NCI-H2196 treated with DMSO at 0.1 percent for 48 hours (cell line): ENCODE measurements at regions not wholly inside any gene's neighbourhood (a gene's known extent, or its start where the extent isn't known, plus 50 kb on each side); places are given as distances from the start of the nearest gene placed in this dataset.

Experiments
- DNase-seq: peaks from one replicate; lab custom pipeline; 2025; ENCODE audit not compliant: unreplicated experiment; lab: John Stamatoyannopoulos, UW

- no peak for DNase-seq
Observed at GRCh38 chr5:44868541-44868940, 59.8 kb downstream of the MRPS30 start.

DNA sequence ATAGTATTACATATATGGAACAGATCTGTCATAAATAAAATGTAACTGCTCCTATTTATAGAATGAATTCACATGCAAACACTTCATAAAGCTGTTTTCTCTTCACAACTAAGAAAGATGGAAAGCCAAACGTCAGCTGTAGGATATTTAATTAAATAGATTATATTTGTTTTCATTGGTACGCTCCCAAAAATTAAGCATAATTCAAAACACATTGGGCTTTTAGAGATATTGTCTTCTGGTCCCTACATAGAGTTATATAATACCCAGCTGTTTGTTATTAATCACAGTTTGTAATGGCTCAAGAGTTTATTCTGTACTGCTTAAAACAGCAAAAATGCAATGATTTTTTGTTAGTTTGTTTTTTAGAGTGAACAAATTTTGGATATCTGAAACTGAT lies 61.2 kb downstream of the MRPS30 start:
- DNase-seq, result no peak

GRCh38 chr5:44870430-44870829 lies 61.7 kb downstream of the MRPS30 start:
- no peak for DNase-seq

- DNase-seq, result no peak
Observed at GRCh38 chr5:44871401-44871800, 62.7 kb downstream of the MRPS30 start.

DNA sequence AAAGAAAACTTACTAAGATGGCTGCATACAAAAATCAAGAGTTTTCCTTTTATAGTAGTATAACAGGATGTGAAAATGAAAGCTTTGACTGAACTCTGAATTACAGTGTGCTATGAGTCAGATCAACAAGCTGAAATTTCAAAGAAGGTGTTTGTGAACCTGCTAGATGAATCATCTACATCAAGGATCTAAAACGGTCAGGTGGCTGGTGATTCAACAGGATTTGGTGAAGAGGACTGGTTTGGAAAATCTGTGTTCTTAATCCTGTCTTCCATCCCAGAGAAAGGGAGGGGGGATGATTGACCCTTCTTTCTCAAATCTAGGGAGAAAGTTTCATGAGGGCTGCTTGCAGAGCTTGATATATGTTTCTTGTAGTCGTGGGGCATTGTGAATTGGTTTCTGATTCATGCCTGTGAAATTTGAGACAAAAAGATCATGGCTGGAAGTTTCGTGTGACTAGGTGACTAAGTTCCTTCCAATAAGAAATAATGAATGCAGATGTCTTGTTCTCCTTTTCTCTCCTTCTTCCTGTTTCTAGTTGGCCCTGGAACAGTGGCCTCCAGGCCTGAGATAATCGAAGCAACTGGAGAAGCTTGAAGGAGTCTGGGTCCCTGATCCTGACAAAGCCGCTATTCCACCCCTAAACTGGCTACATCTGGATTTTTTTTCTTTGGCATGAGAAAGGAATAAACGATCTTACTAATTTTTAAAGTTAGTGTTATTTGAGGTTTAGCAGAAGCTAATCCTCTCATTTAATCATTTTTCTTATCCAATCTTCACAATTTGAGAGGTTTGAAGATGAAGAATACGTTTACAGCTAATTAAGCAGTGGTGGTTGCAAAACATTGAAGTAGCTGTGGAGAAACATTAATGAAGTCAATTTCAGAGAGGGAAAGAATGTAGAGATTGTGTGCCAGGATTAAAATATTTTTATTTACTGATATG lies 67.2 kb downstream of the MRPS30 start:
- no peak for DNase-seq

GRCh38 chr5:44881266-44881665 lies 72.5 kb downstream of the MRPS30 start:
- DNase-seq, result no peak

DNA sequence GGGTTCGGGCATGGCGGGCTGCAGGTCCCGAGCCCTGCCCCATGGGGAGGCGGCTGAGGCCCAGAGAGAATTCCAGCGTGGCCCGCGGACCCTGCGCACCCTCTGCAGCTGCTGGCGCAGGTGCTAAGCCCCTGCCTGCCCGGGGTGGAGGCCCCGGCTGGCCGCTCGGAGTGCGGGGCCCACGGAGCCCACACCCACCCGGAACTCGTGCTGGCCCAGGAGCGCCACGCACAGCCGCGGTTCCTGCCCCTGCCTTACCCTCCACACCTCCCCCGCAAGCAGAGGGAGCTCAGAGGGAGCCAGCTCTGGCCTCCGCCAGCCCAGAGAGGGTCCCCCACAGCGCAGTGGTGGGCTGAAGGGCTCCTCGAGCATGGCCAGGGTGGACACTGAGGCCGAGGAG lies 75.3 kb downstream of the MRPS30 start:
- DNase-seq, result no peak

DNA sequence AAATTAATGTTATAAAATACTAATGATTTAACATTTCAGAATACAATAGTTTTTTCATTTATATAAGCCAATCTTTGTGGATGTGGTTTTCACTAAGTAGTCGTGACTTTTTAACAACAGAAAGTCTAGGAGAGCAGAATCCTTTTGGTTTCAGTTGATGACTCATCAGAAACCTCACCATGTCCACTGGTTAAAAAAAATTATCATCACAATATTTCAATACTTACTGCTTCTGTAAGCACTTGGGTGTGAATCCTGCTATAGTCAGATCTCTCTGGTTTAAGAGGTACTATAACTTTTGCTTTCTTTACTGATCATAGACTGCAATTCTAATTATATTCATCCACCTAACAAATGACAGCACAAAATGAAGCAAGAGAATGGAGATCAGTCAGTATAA lies 77.2 kb downstream of the MRPS30 start:
- DNase-seq, result no peak

- DNase-seq, result no peak
Observed at GRCh38 chr5:44887722-44888121, 79.0 kb downstream of the MRPS30 start.

- DNase-seq, result no peak
Observed at GRCh38 chr5:44888435-44888834, 79.7 kb downstream of the MRPS30 start.

GRCh38 chr5:44891116-44891515 lies 82.4 kb downstream of the MRPS30 start:
- DNase-seq, result no peak

DNA sequence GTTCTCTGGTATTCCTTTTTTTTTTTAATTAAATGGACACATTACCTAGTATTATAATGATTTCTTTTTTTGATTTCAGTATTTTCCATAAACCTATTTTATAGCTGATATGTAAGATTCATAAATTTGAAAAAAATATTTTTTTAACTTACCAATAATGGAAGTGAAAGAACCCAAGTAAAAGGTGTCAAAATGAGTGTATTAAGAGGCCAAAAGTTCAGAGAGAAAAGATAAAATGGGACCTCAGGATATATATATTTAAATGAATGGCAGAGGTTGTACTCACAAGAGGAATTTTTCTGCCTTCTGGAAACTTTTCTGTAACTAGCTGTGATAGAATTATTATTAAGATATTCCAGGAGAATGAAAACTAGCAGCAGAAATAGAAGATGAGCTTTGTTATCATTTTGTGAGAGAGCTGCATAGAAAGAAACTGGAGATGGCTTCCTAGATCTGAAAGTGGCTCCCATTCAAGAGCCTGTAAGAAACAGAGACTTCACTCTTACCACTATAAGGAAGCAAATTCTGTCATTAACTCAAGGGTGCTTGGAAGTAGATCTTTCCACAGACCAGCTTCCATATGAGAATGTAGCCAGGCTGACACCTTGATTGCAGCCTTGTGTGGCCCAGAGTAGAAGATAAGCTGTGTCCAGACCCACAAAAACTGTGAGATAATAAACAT lies 91.7 kb downstream of the MRPS30 start:
- DNase-seq, result no peak

DNA sequence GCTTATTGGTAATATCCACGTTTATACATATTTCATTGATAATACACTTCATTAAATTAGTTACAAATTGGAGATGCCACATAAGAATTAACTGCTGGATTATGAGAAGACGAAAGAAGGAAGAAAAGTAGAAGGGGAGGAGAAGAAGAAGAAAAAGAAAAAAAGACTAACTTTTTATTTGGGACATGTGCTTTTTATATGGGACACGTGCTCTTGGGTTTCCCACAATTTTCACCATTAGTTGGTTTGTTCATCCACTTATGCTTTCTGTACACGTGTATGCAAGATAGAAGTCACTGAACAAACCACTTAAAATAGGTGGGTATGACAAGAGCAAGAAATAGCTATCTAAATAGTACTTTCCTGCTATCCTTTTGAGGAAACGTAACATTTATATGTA lies 98.6 kb downstream of the MRPS30 start:
- DNase-seq, result no peak

- no peak for DNase-seq
Observed at GRCh38 chr5:44909004-44909403, 100.3 kb downstream of the MRPS30 start.

GRCh38 chr5:44911501-44911900 lies 102.8 kb downstream of the MRPS30 start:
- no peak for DNase-seq

- no peak for DNase-seq
Observed at GRCh38 chr5:44914221-44914620, 105.5 kb downstream of the MRPS30 start.

- no peak for DNase-seq
Observed at GRCh38 chr5:44919560-44919959, 110.8 kb downstream of the MRPS30 start.

DNA sequence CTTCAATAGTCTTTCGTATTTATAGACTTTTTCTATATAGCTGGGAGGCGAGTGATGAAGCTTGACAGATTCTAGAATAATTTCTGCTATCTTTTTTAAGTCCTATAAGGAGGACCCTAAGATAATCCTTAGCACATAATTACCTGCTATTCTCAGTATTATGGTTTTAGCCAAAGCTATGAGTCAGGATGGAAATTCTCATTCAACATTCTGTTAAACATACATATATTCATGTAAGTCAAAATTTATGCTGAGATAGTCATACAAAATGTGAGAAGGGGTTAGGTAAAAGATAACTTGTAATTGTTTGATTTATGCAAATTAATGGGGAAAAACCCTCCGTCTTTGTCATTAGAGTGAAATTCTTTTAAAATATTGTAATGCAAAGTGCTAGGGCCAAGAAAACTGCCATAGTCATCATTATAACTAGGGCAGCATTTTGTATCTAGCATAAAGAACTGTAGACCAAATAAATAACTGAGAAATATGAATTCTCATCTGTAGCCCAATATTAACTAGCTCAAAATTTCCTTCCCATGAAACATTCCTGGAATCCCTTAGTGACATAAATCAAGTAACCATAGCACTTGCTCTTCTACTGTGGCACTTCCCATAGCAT lies 118.5 kb downstream of the MRPS30 start:
- no peak for DNase-seq

DNA sequence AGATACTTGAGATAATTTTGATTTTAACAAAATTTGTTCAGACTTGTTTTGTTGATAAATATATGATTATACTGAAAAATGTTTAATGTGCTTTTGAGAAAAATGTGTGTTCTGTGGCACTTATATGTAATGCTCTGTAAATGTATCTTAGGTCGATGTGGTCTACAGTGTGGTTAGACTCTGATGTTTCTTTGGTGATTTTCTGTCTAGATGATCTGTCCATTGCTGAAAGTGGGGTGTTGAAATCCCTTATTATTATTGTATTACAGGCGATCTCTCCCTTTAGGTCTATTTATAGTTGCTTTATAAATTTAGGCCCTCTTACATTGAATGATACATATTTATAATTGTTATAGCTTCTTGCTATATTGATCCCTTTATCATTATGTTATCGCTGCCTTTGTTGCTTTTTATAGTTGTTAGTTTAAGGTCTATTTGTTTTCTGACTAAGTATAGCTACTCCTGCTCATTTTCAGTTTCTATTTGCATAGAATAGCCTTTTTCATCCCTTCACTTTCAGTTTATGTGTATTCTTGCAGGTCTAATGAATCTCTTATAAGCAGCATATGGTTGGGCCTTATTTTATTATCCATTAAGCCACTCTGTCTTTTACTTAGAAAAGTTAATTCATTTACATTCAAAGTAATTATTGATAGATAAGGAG lies 124.3 kb downstream of the MRPS30 start:
- no peak for DNase-seq

GRCh38 chr5:44933686-44934085 lies 124.9 kb downstream of the MRPS30 start:
- DNase-seq, result no peak

GRCh38 chr5:44935262-44935661 lies 126.5 kb downstream of the MRPS30 start:
- no peak for DNase-seq
